Right renal cortex interstitium (tissue), 3 donors: ENCODE measurements at regions not wholly inside any gene's neighbourhood (a gene's known extent, or its start where the extent isn't known, plus 50 kb on each side); places are given as distances from the start of the nearest gene placed in this dataset.
A peak's percentile ranks its signal among the peaks of the same experiment; 100 is the strongest.
"Not testable (repeated sequence)": the region's sequence is repeated elsewhere in the genome, so short reads cannot be mapped to it uniquely, and the experiment has no call there.

ENCODE experiments used
- DNase-seq, 3 donors: peaks; one replicate each; pipeline ENCODE4 v3.0.0-alpha.2; 2013; ENCODE audit warnings: low read depth in 3 of 3, low spot score in 2 of 3

GRCh38 chr4:27620886-27621285, 760.2 kb downstream of the STIM2 start:
- DNase-seq: no peak

- no peak for DNase-seq
Observed at GRCh38 chr4:27624749-27625148, 764.1 kb downstream of the STIM2 start.

DNA sequence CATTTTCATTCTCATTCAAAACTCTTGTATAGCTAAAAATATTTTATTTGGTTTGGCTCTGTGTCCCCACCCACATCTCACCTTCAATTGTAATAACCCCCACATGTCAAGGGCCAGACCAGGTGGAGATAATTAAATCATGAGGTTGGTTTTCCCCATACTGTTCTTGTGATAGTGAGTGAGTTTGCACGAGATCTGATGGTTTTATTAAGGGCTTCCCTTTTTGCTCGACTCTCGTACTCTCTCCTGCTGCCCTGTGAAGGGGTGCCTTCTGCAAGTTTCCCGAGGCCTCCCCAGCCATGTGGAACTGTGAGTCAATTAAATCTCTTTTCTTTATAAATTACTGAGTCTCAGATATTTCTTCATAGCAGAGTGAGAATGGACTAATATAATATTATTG, 768.0 kb downstream of the STIM2 start:
- DNase-seq: no peak

GRCh38 chr4:27629532-27630225, 769.0 kb downstream of the STIM2 start:
- DNase-seq: no peak

- no peak for DNase-seq
Observed at GRCh38 chr4:27635936-27636913, 775.6 kb downstream of the STIM2 start.

GRCh38 chr4:27638163-27638915, 777.7 kb downstream of the STIM2 start:
- DNase-seq: no peak

DNA sequence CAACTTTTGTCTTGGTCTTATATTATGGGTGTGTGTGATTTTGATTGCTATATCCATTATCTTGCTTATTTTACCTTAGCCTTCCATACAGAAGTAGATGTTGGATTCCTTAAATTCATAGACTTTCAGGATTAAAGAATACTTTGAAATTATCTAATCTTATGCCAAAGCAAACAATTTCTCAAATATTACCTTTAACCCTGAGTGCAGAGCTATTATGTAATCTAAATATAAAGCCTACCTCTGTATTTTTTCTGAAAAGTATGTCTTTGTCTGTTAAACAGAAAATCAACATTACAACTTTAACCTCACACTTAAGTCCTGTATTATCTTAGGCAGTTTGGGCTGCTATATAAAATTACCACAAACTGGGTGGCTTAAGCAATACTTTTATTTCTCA, 782.5 kb downstream of the STIM2 start:
- no peak for DNase-seq

GRCh38 chr4:27648416-27648815, 787.8 kb downstream of the STIM2 start:
- no peak for DNase-seq

- DNase-seq: no peak
Observed at GRCh38 chr4:27662426-27662825, 801.8 kb downstream of the STIM2 start.

DNA sequence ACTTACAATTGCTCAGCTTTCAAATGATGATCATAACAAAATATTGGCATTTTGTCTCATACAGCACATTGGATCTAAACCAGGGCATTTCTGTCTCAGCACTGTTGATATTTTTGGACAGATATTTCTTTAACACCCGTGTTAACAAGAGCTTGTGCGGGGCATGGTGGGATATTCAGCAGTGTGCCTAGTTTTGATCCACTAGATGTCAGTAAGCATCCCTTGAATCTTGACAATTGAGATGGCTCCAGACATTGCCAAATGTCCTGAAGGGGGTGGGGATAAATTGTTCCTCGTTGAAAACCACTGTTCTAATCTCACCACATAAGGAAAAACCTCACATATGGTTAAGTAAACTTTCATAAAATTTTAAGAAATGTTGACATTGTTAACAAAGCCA, 806.3 kb downstream of the STIM2 start:
- no peak for DNase-seq

DNA sequence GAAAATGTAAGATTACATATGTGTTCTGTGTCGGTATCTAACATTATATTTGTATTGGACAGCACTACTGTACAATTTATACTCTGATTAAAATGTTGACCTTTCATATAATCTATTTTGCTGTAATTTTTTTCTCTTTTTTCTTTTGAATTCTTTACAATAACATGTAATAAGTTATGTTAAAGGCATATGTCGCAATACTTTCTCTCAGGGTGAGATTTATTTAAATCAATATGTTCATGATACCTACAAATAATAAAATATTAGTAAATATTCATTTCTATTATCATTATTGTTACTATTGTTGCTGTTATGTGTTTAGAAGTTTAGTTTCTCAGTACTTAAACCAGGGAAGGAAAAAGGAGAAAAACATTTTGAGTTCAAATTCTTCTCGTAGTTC, 807.4 kb downstream of the STIM2 start:
- no peak for DNase-seq

DNA sequence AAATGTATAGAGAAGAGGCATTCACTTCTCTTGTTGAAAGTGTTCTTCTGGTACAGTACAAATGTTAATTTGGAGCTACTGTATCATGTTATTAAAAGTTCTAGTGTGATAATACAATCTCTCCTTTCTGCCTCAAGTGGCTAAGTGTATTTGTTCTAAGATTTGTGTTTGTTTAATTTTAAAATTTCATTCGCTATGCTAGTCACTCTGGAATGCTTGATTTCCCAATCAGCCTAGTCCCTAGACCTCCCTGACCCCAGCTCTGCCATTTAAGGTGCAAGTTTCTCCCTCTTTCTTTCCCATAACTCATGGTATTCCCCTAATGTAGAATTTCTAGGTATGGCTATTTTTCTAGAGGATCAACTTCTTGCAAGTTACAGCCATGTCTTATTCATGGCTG, 817.4 kb downstream of the STIM2 start:
- no peak for DNase-seq

DNA sequence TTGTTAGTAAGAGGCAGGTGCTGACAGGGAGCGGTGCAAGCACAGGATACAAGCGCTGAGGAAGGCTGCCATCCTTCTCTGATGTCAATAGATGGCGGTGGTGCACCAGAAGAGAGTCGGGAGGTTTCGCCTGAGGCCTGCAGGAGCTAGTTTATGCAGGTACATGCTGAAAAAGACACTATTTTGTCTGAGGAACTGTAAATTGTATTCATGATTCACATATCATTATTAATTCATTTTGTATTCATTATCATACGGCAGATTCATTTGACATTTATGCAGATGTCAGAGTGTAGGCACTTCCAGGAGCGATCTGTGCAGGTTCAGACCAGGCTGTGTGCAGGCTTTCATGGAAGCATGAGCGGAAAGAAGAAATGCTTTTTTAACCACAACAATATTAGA, 824.0 kb downstream of the STIM2 start:
- DNase-seq: peak in 2 of 3 donors; percentile 25 to 40

GRCh38 chr4:27685091-27685490, 824.5 kb downstream of the STIM2 start:
- DNase-seq: no peak

DNA sequence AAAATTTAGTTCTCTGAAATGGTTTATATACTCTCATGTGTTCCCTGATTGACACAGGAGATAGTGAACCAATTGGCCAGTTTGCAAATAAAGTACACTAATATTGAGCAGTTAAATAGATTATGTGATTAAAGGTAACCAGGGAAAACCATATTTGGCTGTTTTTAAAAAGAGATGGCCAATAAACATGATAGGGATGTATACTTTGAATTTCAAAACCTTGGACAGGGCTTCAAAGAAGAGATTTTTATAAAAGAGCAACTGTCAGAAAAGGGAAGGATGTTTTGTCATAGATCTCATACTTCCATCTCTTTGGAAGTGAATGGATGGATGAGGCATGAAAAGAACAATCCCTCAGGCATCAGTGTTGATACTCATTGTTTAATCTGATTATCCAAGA, 825.3 kb downstream of the STIM2 start:
- no peak for DNase-seq

GRCh38 chr4:27692158-27692557, 831.5 kb downstream of the STIM2 start:
- no peak for DNase-seq

- no peak for DNase-seq
Observed at GRCh38 chr4:27692868-27693634, 832.4 kb downstream of the STIM2 start.

DNA sequence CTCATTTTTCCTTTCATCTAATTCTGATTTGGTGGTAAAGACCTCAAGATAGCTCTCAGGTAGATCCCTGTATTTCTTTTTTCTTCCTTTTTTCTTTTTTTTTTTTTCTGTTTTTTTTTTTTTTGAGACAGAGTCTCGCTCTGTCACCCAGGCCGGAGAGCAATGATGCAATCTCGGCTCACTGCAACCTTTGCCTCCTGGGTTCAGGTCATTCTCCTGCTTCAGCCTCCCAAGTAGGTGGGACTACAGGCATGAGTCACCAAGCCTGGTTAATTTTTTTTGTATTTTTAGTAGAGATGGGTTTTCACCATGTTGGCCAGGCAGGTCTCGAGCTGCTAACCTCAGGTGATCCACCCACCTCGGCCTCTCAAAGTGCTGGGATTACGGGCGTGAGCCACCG, 835.6 kb downstream of the STIM2 start:
- not testable (repeated sequence) for DNase-seq

DNA sequence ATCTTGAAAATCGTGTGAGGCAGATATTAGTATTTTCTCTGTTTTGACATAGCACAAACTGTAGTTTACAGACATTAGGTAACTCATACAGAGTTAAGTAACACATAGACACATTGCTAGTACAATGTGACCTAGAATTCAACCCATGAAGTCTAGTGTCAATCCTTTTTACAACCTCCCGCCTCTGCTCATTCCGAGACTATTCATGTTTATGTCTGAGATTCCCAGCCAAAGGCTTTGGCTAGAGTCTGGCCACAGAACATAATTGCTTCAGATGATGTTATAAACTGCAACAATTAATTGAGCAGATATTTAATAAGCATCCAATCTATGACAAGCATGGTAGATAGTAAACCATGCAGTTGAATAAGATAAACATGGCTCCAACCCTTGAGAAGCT, 841.0 kb downstream of the STIM2 start:
- DNase-seq: no peak

GRCh38 chr4:27702730-27703431, 842.2 kb downstream of the STIM2 start:
- DNase-seq: no peak
